Small intestine (tissue), 7 donors: ENCODE measurements at regions not wholly inside any gene's neighbourhood (a gene's known extent, or its start where the extent isn't known, plus 50 kb on each side); places are given as distances from the start of the nearest gene placed in this dataset.
"Not testable (repeated sequence)": the region's sequence is repeated elsewhere in the genome, so short reads cannot be mapped to it uniquely, and the experiment has no call there.

Experiments used
- DNase-seq, 2 donors: peaks; one replicate each; pipeline versions ENCODE4 v3.0.0 to v3.0.0-alpha.2; 2013
- FAIRE-seq: peaks from 2 replicates; lab custom pipeline; 2012; peaks lifted over from hg19 to GRCh38; lab: Jason Lieb, UNC
- H3K27ac ChIP-seq, 3 donors: one replicate each; pipeline ENCODE4 v1.5.1; 2013; ENCODE audit warnings: low read length in 2 of 3, mild to moderate bottlenecking in 2 of 3, control low read depth in 1 of 3, inconsistent platforms in 1 of 3, low read depth in 1 of 3, moderate library complexity in 1 of 3
- H3K27me3 ChIP-seq, 3 donors: one replicate each; pipeline ENCODE4 v1.6.1; 2013; ENCODE audit warnings: low read length in 3 of 3, inconsistent platforms in 1 of 3; ENCODE audit not compliant: control insufficient read depth in 3 of 3, insufficient read depth in 3 of 3
- H3K36me3 ChIP-seq, 3 donors: one replicate each; pipeline ENCODE4 v1.6.1; 2013; ENCODE audit warnings: low read length in 3 of 3, inconsistent platforms in 1 of 3, low read depth in 1 of 3, mild to moderate bottlenecking in 1 of 3, moderate library complexity in 1 of 3; ENCODE audit not compliant: control insufficient read depth in 3 of 3, insufficient read depth in 2 of 3
- H3K4me1 ChIP-seq, 3 donors: one replicate each; pipeline ENCODE4 v1.6.1; 2013; ENCODE audit warnings: low read length in 2 of 3, inconsistent platforms in 1 of 3, low read depth in 1 of 3, mild to moderate bottlenecking in 1 of 3, moderate library complexity in 1 of 3; ENCODE audit not compliant: control insufficient read depth in 3 of 3, insufficient read depth in 2 of 3
- H3K4me3 ChIP-seq, 3 donors: one replicate each; pipeline ENCODE4 v1.5.1; 2013; ENCODE audit warnings: low read length in 3 of 3, control low read depth in 1 of 3, inconsistent platforms in 1 of 3, low read depth in 1 of 3, mild to moderate bottlenecking in 1 of 3, moderate library complexity in 1 of 3
- H3K9me3 ChIP-seq, 2 donors: one replicate each; pipeline ENCODE4 v1.6.1; 2013; ENCODE audit warnings: low read depth in 1 of 2, low read length in 1 of 2; ENCODE audit not compliant: control insufficient read depth in 2 of 2, insufficient read depth in 1 of 2
- WGBS, 3 donors: extraction: QIAGEN DNeasy Blood & Tissue Kit; methylation state at CpG; one replicate each; pipeline ENCODE4 v1.1.7; 2013; 5-methylcytosine and 5-hydroxymethylcytosine counted together
- donor health status: healthy with polysubstance abuse.
- donor health status: control.
- donor health status: control.
- donor health status: Bipolar disorder and iron deficiency.
- donor health status: healthy.

GRCh38 chr20:30624310-30624709 is 633.2 kb upstream of the DEFB115 start:
- 73 to 86% (median 76%) methylated on average over 3 of the region's 3 CpGs for whole genome bisulfite sequencing, 3 donors
- not testable (repeated sequence) for H3K27me3 ChIP-seq, DNase-seq, H3K4me1 ChIP-seq, H3K27ac ChIP-seq, FAIRE-seq, H3K4me3 ChIP-seq, H3K36me3 ChIP-seq
- peaks cover 0 to 12% of the 10 kb centered on the region in 2 donors for H3K9me3 ChIP-seq

- H3K27ac ChIP-seq, H3K27me3 ChIP-seq, H3K36me3 ChIP-seq, H3K4me1 ChIP-seq, H3K4me3 ChIP-seq, FAIRE-seq, DNase-seq: not testable (repeated sequence)
- peaks cover 0 to 18% of the 10 kb centered on the region in 2 donors for H3K9me3 ChIP-seq
- WGBS, 3 donors: 66 to 79% (median 68%) methylated on average over 7 of the region's 7 CpGs
These were observed 628.1 kb upstream of the DEFB115 start for GRCh38 chr20:30629376-30629775.

GRCh38 chr20:30630761-30631160 is 626.7 kb upstream of the DEFB115 start:
- peaks cover 0 to 18% of the 10 kb centered on the region in 2 donors for H3K9me3 ChIP-seq
- H3K27ac ChIP-seq: no peak overlapping the region
- no peaks in the 10 kb centered on the region for H3K27me3 ChIP-seq
- no peak overlapping the region for H3K4me3 ChIP-seq
- no peaks in the 10 kb centered on the region for H3K4me1 ChIP-seq
- H3K36me3 ChIP-seq: no peaks in the 10 kb centered on the region
- DNase-seq: no peak
- 63 to 81% (median 75%) methylated on average over 3 of the region's 3 CpGs for WGBS, 3 donors
- no peak for FAIRE-seq

DNA sequence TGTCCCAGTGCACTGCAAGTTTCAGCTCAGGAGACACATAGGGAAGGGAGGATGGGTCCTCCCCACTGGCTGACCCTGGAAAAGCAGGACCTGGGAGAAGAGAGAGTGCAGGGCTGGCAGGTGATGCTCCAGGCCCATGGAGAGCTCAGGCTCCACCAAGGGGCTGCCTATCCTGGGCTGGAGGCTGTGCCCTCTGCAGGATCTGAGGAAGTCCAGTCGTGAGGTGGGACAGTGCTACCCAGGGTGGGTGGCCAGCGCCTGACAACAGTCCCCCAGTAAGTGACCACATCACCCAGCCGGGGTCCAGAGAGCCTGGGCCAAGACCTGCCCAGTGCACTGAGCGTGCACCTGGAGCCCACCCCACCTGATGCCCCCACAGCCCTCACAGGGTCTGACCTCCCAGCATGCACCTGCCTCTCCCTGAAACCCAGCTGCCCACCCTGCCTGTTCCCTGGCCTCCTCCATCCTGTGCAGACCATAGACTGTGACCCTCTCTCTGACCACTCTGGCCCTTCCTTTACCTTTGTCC is 626.1 kb upstream of the DEFB115 start:
- not testable (repeated sequence) for H3K27me3 ChIP-seq, H3K36me3 ChIP-seq, DNase-seq, H3K4me3 ChIP-seq, FAIRE-seq, H3K27ac ChIP-seq, H3K4me1 ChIP-seq
- peaks cover 0 to 18% of the 10 kb centered on the region in 2 donors for H3K9me3 ChIP-seq
- 61 to 93% (median 84%) methylated on average over 2 to 4 of the region's 4 CpGs for WGBS, 3 donors

DNA sequence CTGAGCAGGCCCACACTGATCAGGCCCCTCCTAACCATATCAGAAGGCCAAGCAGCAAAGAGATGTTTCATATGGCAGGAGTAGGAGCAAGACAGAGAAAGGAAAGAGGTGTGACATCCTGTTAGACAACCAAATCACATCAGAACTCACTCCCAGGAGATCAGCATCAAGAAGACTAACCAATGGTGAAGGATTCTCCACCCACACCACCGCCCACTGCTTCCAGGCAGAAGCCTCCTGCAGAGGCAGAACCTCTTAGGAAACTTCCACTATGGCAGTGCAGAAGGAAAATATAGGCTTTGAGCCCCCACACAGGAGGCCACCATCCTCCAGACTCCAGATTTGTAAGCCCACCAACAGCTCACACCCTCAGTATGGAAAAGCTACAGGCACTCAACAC is 624.7 kb upstream of the DEFB115 start:
- FAIRE-seq, H3K36me3 ChIP-seq, H3K27ac ChIP-seq, H3K4me3 ChIP-seq, H3K4me1 ChIP-seq, DNase-seq, H3K27me3 ChIP-seq: not testable (repeated sequence)
- H3K9me3 ChIP-seq: peaks cover 0 to 18% of the 10 kb centered on the region in 2 donors
- WGBS, 3 donors: 60 to 78% (median 77%) methylated on average over 1 of the region's 1 CpG

- not testable (repeated sequence) for H3K4me1 ChIP-seq, H3K27me3 ChIP-seq, H3K36me3 ChIP-seq, H3K4me3 ChIP-seq, DNase-seq, H3K9me3 ChIP-seq, FAIRE-seq, H3K27ac ChIP-seq
- 54 to 62% (median 56%) methylated on average over 4 of the region's 4 CpGs for WGBS, 3 donors
These were observed 615.9 kb upstream of the DEFB115 start for GRCh38 chr20:30641522-30641921.

GRCh38 chr20:30660982-30661381 is 596.5 kb upstream of the DEFB115 start:
- WGBS, 3 donors: 81 to 86% (median 85%) methylated on average over 4 of the region's 4 CpGs
- H3K27me3 ChIP-seq, FAIRE-seq: not testable (repeated sequence)

GRCh38 chr20:30668418-30668817 is 589.0 kb upstream of the DEFB115 start:
- H3K36me3 ChIP-seq, DNase-seq, H3K4me3 ChIP-seq, H3K27ac ChIP-seq, H3K9me3 ChIP-seq, FAIRE-seq, H3K27me3 ChIP-seq, H3K4me1 ChIP-seq: not testable (repeated sequence)
- 56 to 68% (median 67%) methylated on average over 2 of the region's 2 CpGs for WGBS, 3 donors

More at GRCh38 chr20:30660982-30661381, 596.5 kb upstream of the DEFB115 start:
- not testable (repeated sequence) for H3K27ac ChIP-seq, H3K9me3 ChIP-seq, DNase-seq, H3K4me1 ChIP-seq, H3K4me3 ChIP-seq, H3K36me3 ChIP-seq
